GM18907 (cell line): ENCODE measurements at regions not wholly inside any gene's neighbourhood (a gene's known extent, or its start where the extent isn't known, plus 50 kb on each side); places are given as distances from the start of the nearest gene placed in this dataset.
"Not testable (repeated sequence)": the region's sequence is repeated elsewhere in the genome, so short reads cannot be mapped to it uniquely, and the experiment has no call there.

Experiments used
- ATAC-seq: cut with Tn5 transposase; IDR thresholded peaks from one replicate; pipeline ENCODE4 v1.9.1; 2021; ENCODE audit warnings: mild to moderate bottlenecking, moderate library complexity; ENCODE audit not compliant: unreplicated experiment

DNA sequence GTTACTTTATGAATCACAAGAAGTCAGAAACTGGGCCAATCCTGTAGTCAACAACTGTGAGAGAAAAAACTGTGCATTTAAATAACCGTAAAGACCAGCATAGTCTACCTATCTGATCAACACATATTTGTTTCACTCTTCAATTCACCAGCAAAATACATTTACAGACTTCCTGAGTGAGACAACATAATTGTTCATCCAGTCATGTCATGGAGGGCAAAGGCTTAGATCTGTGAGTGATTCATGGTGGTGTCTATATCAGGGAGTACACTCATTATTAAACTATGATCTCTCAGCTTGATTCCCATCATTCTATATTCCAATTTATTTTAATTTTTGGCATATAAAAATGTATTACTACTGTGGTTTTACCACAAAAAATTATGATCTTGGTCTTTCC, 694.6 kb downstream of the DNAH5 start:
- no peak for ATAC-seq

- ATAC-seq, result no peak
These were observed 696.2 kb downstream of the DNAH5 start for GRCh38 chr5:13248253-13248652.

DNA sequence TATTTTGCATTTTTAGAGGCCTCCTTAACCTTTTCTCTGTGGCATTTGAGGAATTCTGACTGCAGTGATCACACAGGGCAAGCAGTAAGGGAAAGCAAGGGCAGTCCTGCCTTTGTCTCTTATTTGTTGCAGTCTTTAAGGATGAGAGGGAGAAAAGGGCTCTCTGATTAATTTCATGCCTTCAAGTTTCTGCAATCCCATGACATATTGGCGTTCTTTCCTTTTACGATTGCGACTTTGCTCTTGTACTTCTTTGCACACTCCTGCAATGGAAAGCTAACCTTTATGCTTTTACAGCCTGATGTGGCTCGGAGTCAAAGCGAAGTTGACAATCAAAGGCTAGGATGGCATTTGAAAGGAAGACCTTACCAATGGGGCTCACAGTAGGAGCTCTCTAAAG, 698.4 kb downstream of the DNAH5 start:
- no peak for ATAC-seq

GRCh38 chr5:13244151-13244550, 700.3 kb downstream of the DNAH5 start:
- no peak for ATAC-seq

- no peak for ATAC-seq
These were observed 717.0 kb downstream of the DNAH5 start for GRCh38 chr5:13227513-13227912.

- no peak for ATAC-seq
These were observed 726.0 kb downstream of the DNAH5 start for GRCh38 chr5:13218518-13218917.

DNA sequence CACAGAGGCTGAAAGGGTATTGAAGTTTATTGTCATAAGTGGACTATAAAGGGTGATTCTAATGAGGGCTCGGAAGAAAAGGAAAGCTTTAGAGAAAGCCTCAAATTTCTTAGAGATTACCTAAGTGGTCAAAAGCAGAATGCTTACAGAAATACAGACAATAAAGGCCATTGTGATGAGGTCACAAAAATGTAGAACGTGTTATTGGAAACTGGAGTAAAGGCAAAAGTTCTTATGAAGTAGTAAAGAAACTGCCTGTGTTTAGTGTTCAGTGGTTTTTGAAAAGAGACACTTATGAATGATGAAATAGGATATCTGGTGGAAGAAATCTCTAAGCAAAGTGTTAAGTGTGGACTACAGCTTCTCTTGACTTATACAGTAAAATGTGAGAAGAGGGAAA, 726.9 kb downstream of the DNAH5 start:
- ATAC-seq, result no peak

DNA sequence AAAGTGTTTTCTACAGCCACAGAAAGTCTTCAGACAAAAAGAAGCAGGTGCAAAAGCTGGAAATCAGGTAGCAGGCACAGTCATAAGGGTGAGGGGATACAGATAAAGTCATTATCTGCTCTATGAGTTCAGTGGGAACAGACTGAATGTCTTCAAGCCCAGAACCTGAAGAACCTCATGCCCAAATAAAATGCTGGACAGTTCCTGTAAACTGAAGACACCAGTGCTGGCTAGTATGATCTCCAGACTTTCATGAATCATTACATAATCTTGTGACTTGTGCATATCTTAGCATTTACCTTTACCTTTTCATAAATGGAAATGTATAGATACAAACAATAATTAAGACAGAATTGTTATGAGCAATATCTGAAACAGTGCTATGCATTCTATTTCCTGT, 728.7 kb downstream of the DNAH5 start:
- no peak for ATAC-seq

- no peak for ATAC-seq
These were observed 729.1 kb downstream of the DNAH5 start for GRCh38 chr5:13215370-13215769.

GRCh38 chr5:13214182-13214581, 730.3 kb downstream of the DNAH5 start:
- no peak for ATAC-seq

DNA sequence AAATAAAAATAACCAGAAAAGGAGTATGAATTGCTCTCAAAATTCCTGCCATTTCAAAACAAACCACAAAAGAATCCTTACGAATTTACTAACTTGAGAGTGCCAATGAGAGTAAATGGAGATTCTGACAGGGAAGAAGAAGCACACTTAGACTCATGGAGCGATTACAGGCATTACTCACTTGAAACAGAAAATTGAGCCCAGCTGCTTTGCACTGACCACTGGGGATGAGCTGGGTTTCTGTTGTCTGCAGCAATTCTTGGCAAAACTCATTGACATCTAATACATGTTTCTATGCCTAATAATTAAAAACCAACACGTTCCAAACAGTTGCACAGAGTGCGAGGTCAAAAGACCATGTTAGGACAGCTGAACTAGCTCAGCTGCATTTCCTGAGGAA, 731.6 kb downstream of the DNAH5 start:
- ATAC-seq, result no peak

DNA sequence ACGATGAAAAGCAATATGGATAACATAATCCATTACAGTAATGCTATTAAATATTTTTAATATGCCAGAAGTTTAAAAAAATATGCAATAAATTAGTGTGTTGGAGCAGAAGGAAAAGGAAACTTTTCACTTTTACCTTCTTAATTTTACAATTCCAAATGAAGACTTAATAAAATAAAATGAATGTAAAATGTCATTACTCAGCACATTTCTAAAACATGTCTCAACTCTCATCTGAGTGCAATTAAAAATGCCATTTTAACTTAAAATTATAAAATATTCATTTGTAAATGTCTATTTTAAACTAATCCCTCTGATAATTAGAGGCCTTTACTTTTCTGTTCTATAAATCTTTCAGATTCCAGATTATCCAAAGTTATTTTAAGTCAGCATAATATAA, 733.4 kb downstream of the DNAH5 start:
- ATAC-seq, result no peak

DNA sequence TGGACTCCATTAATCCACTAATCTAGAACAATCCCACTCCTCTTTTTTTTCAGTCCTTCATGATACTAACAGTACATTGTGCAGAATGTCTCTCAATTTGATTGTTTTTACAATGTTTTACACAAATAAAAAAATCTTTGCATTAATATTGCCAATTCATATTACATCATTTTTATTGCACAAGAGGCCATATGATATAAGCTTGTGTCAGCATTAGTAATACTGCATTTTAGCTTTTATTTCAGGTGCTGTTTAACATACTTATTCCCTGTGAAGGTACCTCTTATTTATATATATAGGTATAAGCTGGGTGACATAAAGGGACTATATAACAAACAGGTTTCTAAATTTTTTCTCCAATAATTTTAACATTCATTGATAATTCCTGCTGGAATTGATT, 737.4 kb downstream of the DNAH5 start:
- no peak for ATAC-seq

GRCh38 chr5:13201022-13201421, 743.5 kb downstream of the DNAH5 start:
- ATAC-seq, result no peak

DNA sequence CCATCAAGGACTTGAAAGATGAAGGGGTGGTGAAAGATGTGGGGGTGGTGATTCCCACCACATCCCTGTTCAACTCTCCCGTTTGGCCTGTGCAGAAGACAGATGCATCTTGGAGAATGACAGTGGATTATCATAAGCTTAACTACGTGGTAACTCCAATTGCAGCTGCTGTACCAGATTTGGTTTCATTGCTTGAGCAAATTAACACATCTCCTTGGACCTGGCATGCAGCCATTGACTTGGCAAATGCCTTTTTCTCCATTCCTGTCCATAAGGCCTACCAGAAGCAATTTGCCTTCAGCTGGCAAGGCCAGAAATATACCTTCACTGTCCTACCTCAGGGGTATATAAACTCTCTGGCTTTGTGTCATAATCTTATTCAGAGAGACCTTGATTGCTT, 746.3 kb downstream of the DNAH5 start:
- not testable (repeated sequence) for ATAC-seq

- ATAC-seq, result no peak
These were observed 755.0 kb downstream of the DNAH5 start for GRCh38 chr5:13189532-13189931.

GRCh38 chr5:13188371-13188770, 756.1 kb downstream of the DNAH5 start:
- no peak for ATAC-seq

DNA sequence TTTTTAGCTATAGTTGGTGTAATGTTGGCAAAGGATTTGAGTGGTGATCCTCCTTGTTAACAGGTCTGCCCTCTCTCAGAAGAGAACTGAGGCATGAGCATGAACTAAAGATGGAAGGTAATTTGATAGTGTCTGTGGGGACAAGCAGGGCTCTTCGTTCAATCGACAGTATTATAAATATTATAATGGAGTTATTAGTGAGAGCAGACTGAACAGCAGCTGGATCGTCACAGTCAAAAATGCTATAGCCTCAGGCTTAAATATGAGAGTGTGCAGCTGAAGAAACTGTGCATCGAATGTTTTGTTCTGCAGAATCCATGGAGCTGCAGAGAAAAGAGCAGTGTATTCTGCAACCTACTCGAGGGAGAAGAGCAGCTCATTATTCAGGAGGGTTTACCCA, 757.3 kb downstream of the DNAH5 start:
- no peak for ATAC-seq

- no peak for ATAC-seq
These were observed 758.3 kb downstream of the DNAH5 start for GRCh38 chr5:13186177-13186576.

DNA sequence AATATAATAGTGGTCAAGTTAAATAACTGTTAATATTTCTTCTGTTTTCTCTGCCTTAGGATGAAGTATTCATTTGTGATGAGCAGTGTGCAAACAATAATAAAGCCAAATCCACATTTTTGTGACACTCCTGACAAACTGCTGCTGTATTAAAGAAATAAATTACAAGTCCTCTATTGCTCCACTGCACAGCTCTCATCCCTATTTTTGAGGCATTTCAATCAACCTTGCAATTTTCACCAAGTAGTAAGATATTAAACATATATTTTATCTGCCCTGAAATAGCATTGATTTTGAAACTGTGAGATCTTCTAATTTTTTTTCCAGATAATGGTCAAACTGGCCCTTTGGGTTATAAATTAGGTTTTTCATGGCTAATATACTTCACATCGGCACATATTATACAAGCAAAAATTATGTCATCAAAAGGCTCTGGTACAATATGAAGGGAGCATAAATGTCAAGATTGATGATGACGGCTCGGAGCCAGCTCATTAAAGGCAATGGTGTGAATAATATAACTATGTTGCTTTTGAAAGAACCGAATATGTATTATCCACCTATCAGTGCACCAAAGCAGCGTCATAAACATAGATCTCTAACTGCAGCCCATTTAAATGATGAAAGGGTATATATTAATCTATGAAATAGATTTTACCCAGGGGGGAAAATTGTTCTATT, 764.9 kb downstream of the DNAH5 start:
- no peak for ATAC-seq

DNA sequence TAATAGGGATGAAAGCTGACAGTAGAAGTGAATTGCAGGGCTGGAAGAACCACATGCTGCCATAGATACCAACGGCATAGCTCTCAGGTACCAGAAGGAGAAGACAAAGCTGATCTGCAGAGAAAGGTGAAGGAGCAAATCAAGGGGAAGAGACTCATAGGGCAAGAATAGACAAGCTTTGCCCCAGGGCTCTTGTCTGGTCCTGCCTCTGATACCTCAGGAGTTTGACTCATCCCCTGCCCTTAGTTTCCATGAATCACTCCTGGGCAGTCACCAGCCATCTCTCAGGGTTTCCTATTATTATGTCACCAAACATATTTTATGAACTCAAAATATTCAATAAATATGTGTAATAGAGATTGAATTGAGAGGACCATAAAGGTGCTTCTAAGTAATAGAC, 800.9 kb downstream of the DNAH5 start:
- ATAC-seq, result no peak

DNA sequence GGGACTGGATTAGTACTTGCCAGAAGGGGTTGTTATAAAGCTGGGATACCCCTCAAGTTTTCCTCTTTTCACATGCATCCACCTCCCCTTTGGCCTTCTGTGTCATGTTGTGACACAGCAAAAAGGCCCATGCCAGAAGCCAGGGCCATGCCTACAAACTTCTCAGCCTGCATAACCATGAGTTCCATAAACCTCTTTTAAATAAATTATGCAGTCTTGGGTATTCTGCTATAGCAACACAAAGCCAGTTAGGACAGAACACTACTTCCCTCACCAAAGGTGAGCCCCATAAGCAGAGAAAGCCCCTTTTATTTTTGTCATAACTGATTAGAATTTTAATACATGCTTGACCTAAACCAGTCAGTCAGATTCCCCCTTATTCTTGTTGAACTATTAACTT, 801.3 kb downstream of the DNAH5 start:
- no peak for ATAC-seq

DNA sequence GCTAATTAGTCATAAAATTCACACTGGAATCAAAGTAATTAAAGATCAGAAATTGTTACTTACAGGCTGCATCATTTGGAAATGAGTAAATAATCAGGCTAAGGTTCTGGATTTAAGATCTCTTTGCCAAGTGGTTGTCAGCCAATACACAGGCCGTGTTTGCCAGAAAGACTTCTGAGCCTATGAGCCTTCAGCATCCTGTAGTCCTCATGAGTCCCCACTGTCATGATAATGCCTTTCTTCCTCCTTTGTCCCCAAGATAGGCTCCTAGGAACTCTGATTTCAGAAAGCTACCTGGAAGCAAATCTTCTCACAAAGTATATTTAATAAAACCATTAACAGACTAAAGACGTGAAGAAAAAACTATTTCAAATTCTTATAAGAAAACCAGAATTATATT, 810.5 kb downstream of the DNAH5 start:
- ATAC-seq, result no peak
